ENCODE measurements at regions not wholly inside any gene's neighbourhood (a gene's known extent, or its start where the extent isn't known, plus 50 kb on each side); places are given as distances from the start of the nearest gene placed in this dataset.
A peak's percentile ranks its signal among the peaks of the same experiment; 100 is the strongest.

DNA sequence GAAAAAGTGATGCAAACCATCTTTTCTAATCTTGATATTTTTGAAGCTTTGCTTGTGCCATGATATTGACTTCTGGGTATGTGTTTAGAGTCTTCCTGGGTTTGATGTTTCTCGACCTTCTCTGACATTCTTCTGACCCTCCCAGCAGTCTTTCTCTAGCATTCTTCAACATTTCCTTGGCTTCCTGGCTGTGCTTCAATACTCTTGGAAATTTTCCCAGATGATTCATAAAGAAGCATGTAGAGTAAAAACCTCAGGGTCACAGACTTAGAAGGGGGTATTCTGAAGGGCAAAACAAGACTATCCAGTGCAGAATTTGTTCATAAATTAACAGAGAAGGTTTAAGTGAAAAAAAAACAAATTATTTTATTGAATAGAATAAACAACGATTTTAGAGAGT is 946.3 kb upstream of the PCDH9 start:
- Histone ChIP-seq H3K27me3 (ENCODE audit: control insufficient read depth, insufficient read depth, low read length) (no peaks in the 10 kb centered on the region), H3K36me3 (ENCODE audit: control insufficient read depth, insufficient read depth, low read length) (no peaks in the 10 kb centered on the region), H3K4me1 (ENCODE audit: control insufficient read depth, insufficient read depth, low read length) (no peaks in the 10 kb centered on the region), H3K9me3 (replicated peaks; ENCODE audit: control insufficient read depth, low read depth, low read length) (no peaks in the 10 kb centered on the region), H3K27ac (ENCODE audit: low read length) (no peak overlapping the region), H3K4me3 (ENCODE audit: low read length) (no peak overlapping the region)
- DNase-seq = peak; percentile 79
- no CpG with 5 or more reads among the region's 2 CpGs for WGBS (ENCODE audit: insufficient coverage)

GRCh38 chr13:68174893-68175292 is 944.8 kb upstream of the PCDH9 start:
- H3K4me1 ChIP-seq (ENCODE audit: control insufficient read depth, insufficient read depth, low read length) = no peaks in the 10 kb centered on the region
- no peaks in the 10 kb centered on the region for H3K36me3 ChIP-seq (ENCODE audit: control insufficient read depth, insufficient read depth, low read length)
- no peak overlapping the region for H3K4me3 ChIP-seq (ENCODE audit: low read length)
- no peaks in the 10 kb centered on the region for H3K9me3 ChIP-seq (replicated peaks; ENCODE audit: control insufficient read depth, low read depth, low read length)
- no peak overlapping the region for H3K27ac ChIP-seq (ENCODE audit: low read length)
- no peak for DNase-seq
- no CpG with 5 or more reads among the region's 2 CpGs for WGBS (ENCODE audit: insufficient coverage)
- no peaks in the 10 kb centered on the region for H3K27me3 ChIP-seq (ENCODE audit: control insufficient read depth, insufficient read depth, low read length)

DNA sequence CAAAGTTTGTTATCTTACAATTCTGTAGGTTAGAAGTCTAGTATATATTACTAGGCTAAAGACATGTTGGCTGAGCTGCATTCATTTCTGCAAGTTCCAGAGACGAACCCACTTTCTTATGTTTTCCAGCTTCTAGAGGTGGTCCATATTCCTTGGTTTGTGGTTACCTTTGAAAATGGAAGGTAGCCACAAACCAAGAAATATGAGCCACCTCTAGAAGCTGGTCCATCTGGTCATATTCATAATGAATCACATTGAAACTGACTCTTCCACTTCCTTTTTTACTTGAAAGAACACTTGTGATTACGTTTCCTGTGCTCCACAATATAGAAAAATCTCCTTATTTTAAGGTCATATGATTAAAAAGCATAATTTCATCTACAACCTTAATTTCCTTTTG is 943.0 kb upstream of the PCDH9 start:
- Histone ChIP-seq H3K9me3 (replicated peaks; ENCODE audit: control insufficient read depth, low read depth, low read length) (no peaks in the 10 kb centered on the region), H3K4me3 (ENCODE audit: low read length) (no peak overlapping the region), H3K27ac (ENCODE audit: low read length) (no peak overlapping the region), H3K27me3 (ENCODE audit: control insufficient read depth, insufficient read depth, low read length) (no peaks in the 10 kb centered on the region), H3K36me3 (ENCODE audit: control insufficient read depth, insufficient read depth, low read length) (no peaks in the 10 kb centered on the region), H3K4me1 (ENCODE audit: control insufficient read depth, insufficient read depth, low read length) (no peaks in the 10 kb centered on the region)
- DNase-seq = no peak
- no CpG with 5 or more reads among the region's 2 CpGs for WGBS (ENCODE audit: insufficient coverage)

DNA sequence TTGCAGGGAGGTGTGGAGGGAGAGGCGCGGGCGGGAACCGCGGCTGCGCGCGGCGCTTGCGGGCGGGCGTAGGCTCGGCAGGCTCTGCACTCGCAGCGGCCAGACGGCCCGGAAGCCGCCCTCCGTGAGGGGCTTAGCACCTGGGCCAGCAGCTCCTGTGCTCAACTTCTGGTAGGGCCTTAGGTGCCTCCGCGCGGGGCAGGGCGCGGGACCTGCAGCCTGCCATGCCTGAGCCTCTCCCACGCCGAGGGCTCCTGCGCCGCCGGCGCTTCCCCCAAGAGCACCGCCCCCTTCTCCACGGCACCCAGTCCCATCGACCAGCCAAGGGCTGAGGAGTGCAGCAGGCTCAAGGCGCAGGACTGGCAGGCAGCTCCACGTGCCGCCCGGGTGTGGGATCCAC is 940.8 kb upstream of the PCDH9 start:
- Histone ChIP-seq H3K4me3 (ENCODE audit: low read length) (no peak overlapping the region), H3K36me3 (ENCODE audit: control insufficient read depth, insufficient read depth, low read length) (no peaks in the 10 kb centered on the region), H3K9me3 (replicated peaks; ENCODE audit: control insufficient read depth, low read depth, low read length) (no peaks in the 10 kb centered on the region), H3K27ac (ENCODE audit: low read length) (no peak overlapping the region), H3K4me1 (ENCODE audit: control insufficient read depth, insufficient read depth, low read length) (no peaks in the 10 kb centered on the region), H3K27me3 (ENCODE audit: control insufficient read depth, insufficient read depth, low read length) (no peaks in the 10 kb centered on the region)
- 97% methylated on average over 33 of the region's 37 CpGs for WGBS (ENCODE audit: insufficient coverage)
- DNase-seq = no peak

- no peak for DNase-seq
- Histone ChIP-seq H3K27ac (ENCODE audit: low read length) (no peak overlapping the region), H3K4me1 (ENCODE audit: control insufficient read depth, insufficient read depth, low read length) (no peaks in the 10 kb centered on the region), H3K27me3 (ENCODE audit: control insufficient read depth, insufficient read depth, low read length) (no peaks in the 10 kb centered on the region), H3K36me3 (ENCODE audit: control insufficient read depth, insufficient read depth, low read length) (no peaks in the 10 kb centered on the region), H3K4me3 (ENCODE audit: low read length) (no peak overlapping the region), H3K9me3 (replicated peaks; ENCODE audit: control insufficient read depth, low read depth, low read length) (no peaks in the 10 kb centered on the region)
Observed at GRCh38 chr13:68168448-68168847, 938.3 kb upstream of the PCDH9 start.

DNA sequence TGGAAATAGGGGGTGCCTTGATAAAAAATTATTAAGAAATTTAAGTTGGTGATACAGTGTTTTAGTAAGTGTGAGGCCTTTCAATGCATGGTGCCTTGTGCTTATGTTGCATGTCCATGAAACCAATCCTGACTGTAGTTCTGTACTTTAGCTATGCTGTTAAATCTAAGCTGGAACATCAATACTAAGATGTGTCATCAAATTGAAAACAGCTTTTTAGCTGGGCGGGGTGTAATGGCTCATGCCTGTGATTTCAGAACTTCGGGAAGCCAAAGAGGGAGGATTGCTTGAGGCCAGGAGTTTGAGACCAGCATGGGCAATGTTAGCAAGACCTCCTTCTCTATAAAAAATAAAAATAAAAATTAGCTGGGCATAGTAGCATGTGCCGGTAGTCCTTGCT is 930.3 kb upstream of the PCDH9 start:
- Histone ChIP-seq H3K4me3 (ENCODE audit: low read length) (no peak overlapping the region), H3K27me3 (ENCODE audit: control insufficient read depth, insufficient read depth, low read length) (no peaks in the 10 kb centered on the region), H3K27ac (ENCODE audit: low read length) (no peak overlapping the region), H3K9me3 (replicated peaks; ENCODE audit: control insufficient read depth, low read depth, low read length) (no peaks in the 10 kb centered on the region), H3K4me1 (ENCODE audit: control insufficient read depth, insufficient read depth, low read length) (no peaks in the 10 kb centered on the region), H3K36me3 (ENCODE audit: control insufficient read depth, insufficient read depth, low read length) (no peaks in the 10 kb centered on the region)
- 100% methylated on average over 1 of the region's 3 CpGs for WGBS (ENCODE audit: insufficient coverage)
- DNase-seq = peak; percentile 14

DNA sequence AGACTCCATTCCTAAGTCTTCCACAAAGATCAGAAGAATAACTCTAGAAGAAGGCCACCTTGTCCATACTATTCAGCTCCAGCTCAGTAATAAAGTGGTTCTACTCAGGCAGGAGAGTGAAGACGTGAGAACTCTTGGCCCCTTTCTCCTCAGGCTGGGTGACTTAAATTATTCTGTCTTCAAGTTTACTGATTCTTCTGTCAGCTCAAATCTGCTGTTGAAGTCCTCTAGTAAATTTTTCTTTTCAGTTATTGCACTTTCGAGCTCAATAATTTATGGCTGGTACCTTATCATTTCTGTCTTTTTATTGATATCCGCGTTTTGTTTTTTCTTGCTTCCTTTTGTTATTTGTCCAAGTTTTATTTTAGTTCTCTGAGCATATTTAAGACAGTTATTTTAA is 922.3 kb upstream of the PCDH9 start:
- H3K4me3 ChIP-seq (ENCODE audit: low read length) = no peak overlapping the region
- no peak for DNase-seq
- no peak overlapping the region for H3K27ac ChIP-seq (ENCODE audit: low read length)
- H3K4me1 ChIP-seq (ENCODE audit: control insufficient read depth, insufficient read depth, low read length) = no peaks in the 10 kb centered on the region
- no peaks in the 10 kb centered on the region for H3K9me3 ChIP-seq (replicated peaks; ENCODE audit: control insufficient read depth, low read depth, low read length)
- no peaks in the 10 kb centered on the region for H3K36me3 ChIP-seq (ENCODE audit: control insufficient read depth, insufficient read depth, low read length)
- WGBS (ENCODE audit: insufficient coverage) = 88% methylated on average over 1 of the region's 4 CpGs
- H3K27me3 ChIP-seq (ENCODE audit: control insufficient read depth, insufficient read depth, low read length) = no peaks in the 10 kb centered on the region

DNA sequence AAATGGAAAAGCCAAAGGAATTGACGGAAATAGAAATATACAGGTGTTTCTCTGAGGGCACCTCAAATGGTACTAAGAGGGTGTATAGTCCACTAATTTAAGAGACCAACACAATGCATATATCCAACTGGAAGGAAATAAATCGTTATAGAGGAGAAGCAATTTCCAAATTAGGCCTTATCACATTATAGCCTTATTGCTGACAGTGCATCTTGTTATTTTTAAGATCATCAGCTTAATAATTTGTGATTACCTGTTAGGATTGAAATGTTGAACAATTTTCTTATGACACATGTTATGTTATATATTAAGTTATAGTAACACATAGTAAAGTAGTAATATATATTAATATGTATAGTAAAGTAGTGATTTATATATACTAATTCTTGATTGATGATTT is 915.7 kb upstream of the PCDH9 start:
- no CpG with 5 or more reads among the region's 2 CpGs for WGBS (ENCODE audit: insufficient coverage)

DNA sequence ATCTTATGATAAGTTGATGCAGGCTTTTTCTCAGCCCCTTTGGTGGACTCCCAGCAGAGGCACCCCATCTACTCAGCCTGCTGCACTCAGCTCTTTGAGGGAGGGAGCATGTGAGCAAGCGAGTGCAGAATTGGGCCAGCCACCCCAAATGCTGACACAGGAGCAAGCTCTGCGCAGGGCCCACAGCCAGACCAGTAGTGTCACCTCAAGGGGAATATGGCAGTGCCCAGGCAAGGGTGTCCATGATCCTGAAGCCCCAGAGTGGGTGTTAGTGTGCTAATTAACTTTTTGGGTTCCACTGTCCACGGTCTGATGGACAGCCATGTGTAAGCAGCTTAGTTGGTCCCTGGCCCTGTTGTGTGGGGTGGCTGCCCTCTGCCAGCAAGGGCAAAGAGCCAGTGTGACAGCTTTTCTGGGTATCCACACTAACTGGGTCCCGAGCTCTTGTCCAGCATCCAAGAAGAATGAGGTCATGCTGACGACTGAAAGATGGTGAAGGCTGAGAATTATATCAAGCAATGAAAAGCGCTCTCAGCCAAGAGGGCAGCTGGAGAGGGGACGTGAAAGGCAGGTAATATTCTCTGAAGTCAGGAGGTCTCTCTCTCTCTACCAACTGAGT is 898.3 kb upstream of the PCDH9 start:
- H3K27ac ChIP-seq (ENCODE audit: low read length) = no peak overlapping the region
- WGBS (ENCODE audit: insufficient coverage) = 81% methylated on average over 5 of the region's 7 CpGs
- DNase-seq = no peak
- H3K27me3 ChIP-seq (ENCODE audit: control insufficient read depth, insufficient read depth, low read length) = no peaks in the 10 kb centered on the region
- no peaks in the 10 kb centered on the region for H3K36me3 ChIP-seq (ENCODE audit: control insufficient read depth, insufficient read depth, low read length)
- H3K9me3 ChIP-seq (replicated peaks; ENCODE audit: control insufficient read depth, low read depth, low read length) = no peaks in the 10 kb centered on the region
- H3K4me3 ChIP-seq (ENCODE audit: low read length) = no peak overlapping the region
- no peaks in the 10 kb centered on the region for H3K4me1 ChIP-seq (ENCODE audit: control insufficient read depth, insufficient read depth, low read length)

More for the DNA sequence above, 915.7 kb upstream of the PCDH9 start:
- H3K4me3 ChIP-seq (ENCODE audit: low read length) = no peak overlapping the region
- H3K27ac ChIP-seq (ENCODE audit: low read length) = no peak overlapping the region
- no peaks in the 10 kb centered on the region for H3K9me3 ChIP-seq (replicated peaks; ENCODE audit: control insufficient read depth, low read depth, low read length)
- DNase-seq = no peak
- H3K27me3 ChIP-seq (ENCODE audit: control insufficient read depth, insufficient read depth, low read length) = no peaks in the 10 kb centered on the region
- no peaks in the 10 kb centered on the region for H3K36me3 ChIP-seq (ENCODE audit: control insufficient read depth, insufficient read depth, low read length)
- no peaks in the 10 kb centered on the region for H3K4me1 ChIP-seq (ENCODE audit: control insufficient read depth, insufficient read depth, low read length)

GRCh38 chr13:68125087-68125480 is 894.9 kb upstream of the PCDH9 start:
- no peak overlapping the region for H3K4me3 ChIP-seq (ENCODE audit: low read length)
- no CpG with 5 or more reads among the region's 2 CpGs for WGBS (ENCODE audit: insufficient coverage)
- no peaks in the 10 kb centered on the region for H3K36me3 ChIP-seq (ENCODE audit: control insufficient read depth, insufficient read depth, low read length)
- no peaks in the 10 kb centered on the region for H3K27me3 ChIP-seq (ENCODE audit: control insufficient read depth, insufficient read depth, low read length)
- no peaks in the 10 kb centered on the region for H3K4me1 ChIP-seq (ENCODE audit: control insufficient read depth, insufficient read depth, low read length)
- H3K27ac ChIP-seq (ENCODE audit: low read length) = no peak overlapping the region
- H3K9me3 ChIP-seq (replicated peaks; ENCODE audit: control insufficient read depth, low read depth, low read length) = no peaks in the 10 kb centered on the region
- DNase-seq = no peak

DNA sequence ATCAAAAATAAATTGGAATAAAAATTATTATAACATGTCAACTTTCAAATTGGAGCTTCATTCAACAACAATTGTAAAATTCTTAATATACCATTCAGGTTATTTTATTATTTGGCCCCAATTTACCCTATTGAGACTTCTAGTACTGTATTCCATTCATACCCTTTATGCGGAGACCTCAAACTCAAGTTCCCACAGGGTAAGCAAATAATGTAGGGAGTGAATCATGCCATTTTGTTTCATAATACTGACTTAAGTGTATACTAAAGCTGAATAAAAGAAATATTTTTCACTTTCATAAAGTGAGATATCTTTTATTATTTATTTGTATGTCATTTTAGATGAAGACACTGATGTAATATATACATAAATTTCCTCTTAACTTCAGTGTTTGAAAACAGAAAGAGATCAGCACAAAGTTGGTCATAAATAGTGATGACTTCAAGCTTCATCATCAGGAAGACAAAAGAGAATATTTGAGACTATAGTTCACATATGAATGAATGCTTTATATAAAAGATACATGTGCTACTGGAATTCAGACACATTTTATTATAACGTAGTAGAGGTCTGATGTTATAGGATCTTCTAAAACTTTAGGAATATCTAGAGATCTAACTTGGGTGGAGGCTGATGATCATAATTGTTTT is 894.4 kb upstream of the PCDH9 start:
- Histone ChIP-seq H3K27ac (ENCODE audit: low read length) (no peak overlapping the region), H3K36me3 (ENCODE audit: control insufficient read depth, insufficient read depth, low read length) (no peaks in the 10 kb centered on the region), H3K4me3 (ENCODE audit: low read length) (no peak overlapping the region), H3K4me1 (ENCODE audit: control insufficient read depth, insufficient read depth, low read length) (no peaks in the 10 kb centered on the region), H3K27me3 (ENCODE audit: control insufficient read depth, insufficient read depth, low read length) (no peaks in the 10 kb centered on the region), H3K9me3 (replicated peaks; ENCODE audit: control insufficient read depth, low read depth, low read length) (no peaks in the 10 kb centered on the region)
- DNase-seq = no peak
- no CpG with 5 or more reads among the region's 2 CpGs for WGBS (ENCODE audit: insufficient coverage)

Data from muscle of leg (tissue), 3 donors.